ENCODE measurements at regions not wholly inside any gene's neighbourhood (a gene's known extent, or its start where the extent isn't known, plus 50 kb on each side); places are given as distances from the start of the nearest gene placed in this dataset.
"Not testable (repeated sequence)": the region's sequence is repeated elsewhere in the genome, so short reads cannot be mapped to it uniquely, and the experiment has no call there.

- DNase-seq, result not testable (repeated sequence)
These were observed 53.4 kb downstream of the AHSP start for GRCh38 chr16:31581065-31581464.

GRCh38 chr16:31601737-31602384 is 74.2 kb downstream of the AHSP start:
- not testable (repeated sequence) for DNase-seq

GRCh38 chr16:31618130-31618529 is 90.4 kb downstream of the AHSP start:
- DNase-seq, result no peak

- no peak for DNase-seq
These were observed 108.7 kb downstream of the AHSP start for GRCh38 chr16:31636433-31636832.

GRCh38 chr16:31641279-31641678 is 113.6 kb downstream of the AHSP start:
- DNase-seq, result no peak

GRCh38 chr16:31655674-31656073 is 128.0 kb downstream of the AHSP start:
- DNase-seq, result not testable (repeated sequence)

- no peak for DNase-seq
These were observed 137.2 kb downstream of the AHSP start for GRCh38 chr16:31664683-31665482.

- no peak for DNase-seq
These were observed 147.0 kb downstream of the AHSP start for GRCh38 chr16:31674686-31675085.

GRCh38 chr16:31676731-31677130 is 149.0 kb downstream of the AHSP start:
- no peak for DNase-seq

- no peak for DNase-seq
These were observed 151.1 kb downstream of the AHSP start for GRCh38 chr16:31678649-31679325.

- not testable (repeated sequence) for DNase-seq
These were observed 161.6 kb downstream of the AHSP start for GRCh38 chr16:31689331-31689730.

GRCh38 chr16:31692338-31692737 is 164.6 kb downstream of the AHSP start:
- DNase-seq, result not testable (repeated sequence)

GRCh38 chr16:31693733-31694132 is 166.0 kb downstream of the AHSP start:
- DNase-seq, result no peak

- no peak for DNase-seq
These were observed 166.8 kb downstream of the AHSP start for GRCh38 chr16:31694461-31694860.

GRCh38 chr16:31695667-31696066 is 168.0 kb downstream of the AHSP start:
- DNase-seq, result peak; percentile 25

- DNase-seq, result peak; percentile 24
These were observed 169.5 kb downstream of the AHSP start for GRCh38 chr16:31696968-31697743.

GRCh38 chr16:31697744-31698125 is 170.0 kb downstream of the AHSP start:
- DNase-seq, result no peak

GRCh38 chr16:31698901-31699300 is 171.2 kb downstream of the AHSP start:
- DNase-seq, result no peak

GRCh38 chr16:31699601-31700000 is 171.9 kb downstream of the AHSP start:
- no peak for DNase-seq

- DNase-seq, result no peak
These were observed 172.5 kb downstream of the AHSP start for GRCh38 chr16:31700200-31700529.

GRCh38 chr16:31700530-31701388 is 172.8 kb upstream of the ZNF267 start:
- peak; percentile 92 for DNase-seq

- no peak for DNase-seq
These were observed 171.9 kb upstream of the ZNF267 start for GRCh38 chr16:31701734-31702133.

All from RPMI8226 (cell line).